ENCODE measurements at regions not wholly inside any gene's neighbourhood (a gene's known extent, or its start where the extent isn't known, plus 50 kb on each side); places are given as distances from the start of the nearest gene placed in this dataset.

GRCh38 chr20:16808796-16809195, 60.6 kb downstream of the OTOR start:
- DNase-seq (ENCODE audit: low read depth, low spot score), result no peak
- no peaks in the 10 kb centered on the region for H3K9me3 ChIP-seq (replicated peaks; ENCODE audit: control insufficient read depth, insufficient read depth, low read length)
- no peak for FAIRE-seq
- dilution Hi-C loops (cut with MboI; ENCODE audit: extremely low pct_ligation_motif_present, low sequenced_read_pairs), result loop anchor here (25.0 kb wide), 1 partner anchor 629 kb away; no protein-coding TSS in a partner anchor
- no peaks in the 10 kb centered on the region for H3K79me2 ChIP-seq (ENCODE audit: control insufficient read depth, insufficient read depth, low read length)
- BruUV-seq (replicated peaks), result no TSS peak
- no peaks in the 10 kb centered on the region for H3K9me1 ChIP-seq (replicated peaks; ENCODE audit: control insufficient read depth, extremely low read depth, insufficient read depth, low read length)
- no peak overlapping the region for H2AFZ ChIP-seq (ENCODE audit: low read depth, low read length)
- no peak overlapping the region for H3K4me3 ChIP-seq (replicated peaks in 1 of 3; ENCODE audit: insufficient read depth in 1 of 3, low read depth in 1 of 3, low read length in 3 of 3)
- no peak overlapping the region for H3K27ac ChIP-seq (ENCODE audit: insufficient read depth, low read depth, low read length)
- intact Hi-C loops (cut with micrococcal nuclease), result no loop called here
- H3K9ac ChIP-seq (replicated peaks; ENCODE audit: extremely low read depth, insufficient read depth, low read length), result no peak overlapping the region
- H3K27me3 ChIP-seq (ENCODE audit: control insufficient read depth in 2 of 2, insufficient read depth in 2 of 2, low read length in 2 of 2), result peaks cover 2 to 6% of the 10 kb centered on the region in 2 experiments
- H4K20me1 ChIP-seq (replicated peaks; ENCODE audit: control insufficient read depth, extremely low read depth, insufficient read depth, low read length), result no peaks in the 10 kb centered on the region
- no peak overlapping the region for H3K4me2 ChIP-seq (ENCODE audit: insufficient read depth, low read length)
- no peaks in the 10 kb centered on the region for H3K36me3 ChIP-seq (ENCODE audit: control insufficient read depth in 2 of 2, extremely low read depth in 1 of 2, insufficient read depth in 2 of 2, low read length in 2 of 2)
- ChIA-PET CTCF (interaction anchor here (0.7 to 5.8 kb wide), 3 partner anchors 11 to 622 kb away, joined by 3 to 50 read pairs (median 8); no protein-coding TSS in a partner anchor), POLR2A (no interaction called here)
- H3K4me1 ChIP-seq (ENCODE audit: control insufficient read depth, extremely low read depth, insufficient read depth, low read length), result no peaks in the 10 kb centered on the region
- no peak for TF ChIP-seq EZH2 (IDR thresholded peaks at IDR 0.05; ENCODE audit: borderline replicate concordance, low read depth, low read length, severe bottlenecking)

- Histone ChIP-seq H3K4me3 (replicated peaks in 1 of 3; ENCODE audit: insufficient read depth in 1 of 3, low read depth in 1 of 3, low read length in 3 of 3) (no peak overlapping the region), H2AFZ (ENCODE audit: low read depth, low read length) (no peak overlapping the region), H4K20me1 (replicated peaks; ENCODE audit: control insufficient read depth, extremely low read depth, insufficient read depth, low read length) (no peaks in the 10 kb centered on the region), H3K9me3 (replicated peaks; ENCODE audit: control insufficient read depth, insufficient read depth, low read length) (no peaks in the 10 kb centered on the region), H3K4me2 (ENCODE audit: insufficient read depth, low read length) (no peak overlapping the region), H3K79me2 (ENCODE audit: control insufficient read depth, insufficient read depth, low read length) (no peaks in the 10 kb centered on the region), H3K27me3 (ENCODE audit: control insufficient read depth in 2 of 2, insufficient read depth in 2 of 2, low read length in 2 of 2) (peaks cover 2 to 3% of the 10 kb centered on the region in 2 experiments), H3K36me3 (ENCODE audit: control insufficient read depth in 2 of 2, extremely low read depth in 1 of 2, insufficient read depth in 2 of 2, low read length in 2 of 2) (no peaks in the 10 kb centered on the region), H3K4me1 (ENCODE audit: control insufficient read depth, extremely low read depth, insufficient read depth, low read length) (no peaks in the 10 kb centered on the region), H3K27ac (ENCODE audit: insufficient read depth, low read depth, low read length) (no peak overlapping the region), H3K9me1 (replicated peaks; ENCODE audit: control insufficient read depth, extremely low read depth, insufficient read depth, low read length) (no peaks in the 10 kb centered on the region), H3K9ac (replicated peaks; ENCODE audit: extremely low read depth, insufficient read depth, low read length) (no peak overlapping the region)
- TF ChIP-seq JUN (IDR thresholded peaks at IDR 0.05; ENCODE audit: borderline replicate concordance, insufficient read depth, insufficient read length, low read depth) (no peak), POLR2A (IDR thresholded peaks at IDR 0.05; ENCODE audit: low read depth, low read length) (no peak), EZH2 (IDR thresholded peaks at IDR 0.05; ENCODE audit: borderline replicate concordance, low read depth, low read length, severe bottlenecking) (no peak), GATA2 (IDR thresholded peaks at IDR 0.05; ENCODE audit: insufficient read depth, insufficient read length, low read depth, low read length) (no peak), FOS (IDR thresholded peaks at IDR 0.05; ENCODE audit: borderline replicate concordance, insufficient read depth, low read length) (no peak), MYC (IDR thresholded peaks at IDR 0.05; ENCODE audit: low read depth, low read length) (no peak), POLR2AphosphoS5 (IDR thresholded peaks at IDR 0.05; ENCODE audit: insufficient read depth, low read depth, low read length) (no peak)
- TF ChIP-seq, protein P1, sequence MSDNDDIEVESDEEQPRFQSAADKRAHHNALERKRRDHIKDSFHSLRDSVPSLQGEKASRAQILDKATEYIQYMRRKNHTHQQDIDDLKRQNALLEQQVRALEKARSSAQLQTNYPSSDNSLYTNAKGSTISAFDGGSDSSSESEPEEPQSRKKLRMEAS (IDR thresholded peaks at IDR 0.05; ENCODE audit: insufficient read depth, insufficient read length), result no peak
- TF ChIP-seq, protein P2, sequence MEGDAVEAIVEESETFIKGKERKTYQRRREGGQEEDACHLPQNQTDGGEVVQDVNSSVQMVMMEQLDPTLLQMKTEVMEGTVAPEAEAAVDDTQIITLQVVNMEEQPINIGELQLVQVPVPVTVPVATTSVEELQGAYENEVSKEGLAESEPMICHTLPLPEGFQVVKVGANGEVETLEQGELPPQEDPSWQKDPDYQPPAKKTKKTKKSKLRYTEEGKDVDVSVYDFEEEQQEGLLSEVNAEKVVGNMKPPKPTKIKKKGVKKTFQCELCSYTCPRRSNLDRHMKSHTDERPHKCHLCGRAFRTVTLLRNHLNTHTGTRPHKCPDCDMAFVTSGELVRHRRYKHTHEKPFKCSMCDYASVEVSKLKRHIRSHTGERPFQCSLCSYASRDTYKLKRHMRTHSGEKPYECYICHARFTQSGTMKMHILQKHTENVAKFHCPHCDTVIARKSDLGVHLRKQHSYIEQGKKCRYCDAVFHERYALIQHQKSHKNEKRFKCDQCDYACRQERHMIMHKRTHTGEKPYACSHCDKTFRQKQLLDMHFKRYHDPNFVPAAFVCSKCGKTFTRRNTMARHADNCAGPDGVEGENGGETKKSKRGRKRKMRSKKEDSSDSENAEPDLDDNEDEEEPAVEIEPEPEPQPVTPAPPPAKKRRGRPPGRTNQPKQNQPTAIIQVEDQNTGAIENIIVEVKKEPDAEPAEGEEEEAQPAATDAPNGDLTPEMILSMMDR (IDR thresholded peaks at IDR 0.05; ENCODE audit: extremely low read depth in 1 of 2, insufficient read depth in 1 of 2, low read depth in 1 of 2, low read length in 2 of 2), result no peak
- no TSS peak for BruUV-seq (replicated peaks)
- intact Hi-C loops (cut with micrococcal nuclease) (no loop called here), dilution Hi-C loops (cut with MboI; ENCODE audit: extremely low pct_ligation_motif_present, low sequenced_read_pairs) (loop anchor here (25.0 kb wide), 1 partner anchor 627 kb away; no protein-coding TSS in a partner anchor)
- FAIRE-seq (no peak), DNase-seq (ENCODE audit: low read depth, low spot score) (no peak)
- CTCF ChIA-PET, result interaction anchor here (1.2 to 5.8 kb wide), 3 partner anchors 8 to 621 kb away, joined by 8 to 50 read pairs (median 16); no protein-coding TSS in a partner anchor
- POLR2A ChIA-PET, result no interaction called here
Measured at GRCh38 chr20:16810216-16810615, 62.1 kb downstream of the OTOR start.
